ENCODE measurements at regions not wholly inside any gene's neighbourhood (a gene's known extent, or its start where the extent isn't known, plus 50 kb on each side); places are given as distances from the start of the nearest gene placed in this dataset.

GRCh38 chr12:24723759-24724158 is 225.1 kb downstream of the BCAT1 start:
- no peak for DNase-seq (ENCODE audit: low spot score)

- DNase-seq (ENCODE audit: low spot score): no peak
Measured at GRCh38 chr12:24721191-24721590, 227.7 kb downstream of the BCAT1 start.

GRCh38 chr12:24719293-24719721 is 229.6 kb downstream of the BCAT1 start:
- DNase-seq (ENCODE audit: low spot score): no peak

- no peak for DNase-seq (ENCODE audit: low spot score)
Measured at GRCh38 chr12:24718617-24719016, 230.3 kb downstream of the BCAT1 start.

GRCh38 chr12:24714237-24714636 is 234.7 kb downstream of the BCAT1 start:
- DNase-seq (ENCODE audit: low spot score): no peak

GRCh38 chr12:24711056-24712008 is 237.6 kb downstream of the BCAT1 start:
- no peak for DNase-seq (ENCODE audit: low spot score)

GRCh38 chr12:24709216-24709615 is 239.7 kb downstream of the BCAT1 start:
- DNase-seq (ENCODE audit: low spot score): no peak

- no peak for DNase-seq (ENCODE audit: low spot score)
Measured at GRCh38 chr12:24708718-24709117, 240.2 kb downstream of the BCAT1 start.

GRCh38 chr12:24708043-24708442 is 240.9 kb downstream of the BCAT1 start:
- no peak for DNase-seq (ENCODE audit: low spot score)

- no peak for DNase-seq (ENCODE audit: low spot score)
Measured at GRCh38 chr12:24707334-24707733, 241.6 kb downstream of the BCAT1 start.

- no peak for DNase-seq (ENCODE audit: low spot score)
Measured at GRCh38 chr12:24705741-24706358, 243.1 kb downstream of the BCAT1 start.

GRCh38 chr12:24705216-24705615 is 243.7 kb downstream of the BCAT1 start:
- no peak for DNase-seq (ENCODE audit: low spot score)

GRCh38 chr12:24701343-24701742 is 247.6 kb downstream of the BCAT1 start:
- no peak for DNase-seq (ENCODE audit: low spot score)

- no peak for DNase-seq (ENCODE audit: low spot score)
Measured at GRCh38 chr12:24698972-24699371, 249.9 kb downstream of the BCAT1 start.

- no peak for DNase-seq (ENCODE audit: low spot score)
Measured at GRCh38 chr12:24697769-24698168, 251.1 kb downstream of the BCAT1 start.

- DNase-seq (ENCODE audit: low spot score): no peak
Measured at GRCh38 chr12:24697295-24697694, 251.6 kb downstream of the BCAT1 start.

GRCh38 chr12:24696800-24697199 is 252.1 kb downstream of the BCAT1 start:
- no peak for DNase-seq (ENCODE audit: low spot score)

GRCh38 chr12:24695657-24696329 is 253.1 kb downstream of the BCAT1 start:
- DNase-seq (ENCODE audit: low spot score): no peak

GRCh38 chr12:24695103-24695502 is 253.8 kb downstream of the BCAT1 start:
- DNase-seq (ENCODE audit: low spot score): no peak

- DNase-seq (ENCODE audit: low spot score): no peak
Measured at GRCh38 chr12:24688601-24689000, 260.3 kb downstream of the BCAT1 start.

- no peak for DNase-seq (ENCODE audit: low spot score)
Measured at GRCh38 chr12:24681570-24681969, 267.3 kb downstream of the BCAT1 start.

GRCh38 chr12:24679126-24679525 is 269.8 kb downstream of the BCAT1 start:
- no peak for DNase-seq (ENCODE audit: low spot score)

GRCh38 chr12:24678436-24678835 is 270.5 kb downstream of the BCAT1 start:
- DNase-seq (ENCODE audit: low spot score): no peak
